HL-60 (cell line): ENCODE measurements at regions not wholly inside any gene's neighbourhood (a gene's known extent, or its start where the extent isn't known, plus 50 kb on each side); places are given as distances from the start of the nearest gene placed in this dataset.

Source experiments
- DNase-seq, 2 experiments: peaks; one replicate each; pipeline ENCODE4 v3.0.0-alpha.2; 2010 to 2020; ENCODE audit warnings: low read depth in 1 of 2, low spot score in 1 of 2
- H3K27ac ChIP-seq: fragments of 250-450 bp; sonication (Bioruptor Pico); replicated peaks from 2 replicates; pipeline ENCODE4 v1.5.1; 2020; ENCODE audit warnings: mild to moderate bottlenecking, moderate library complexity
- H3K27me3 ChIP-seq: fragments of 250-450 bp; sonication (Bioruptor Pico); 2 replicates; pipeline ENCODE4 v1.5.1; 2021; ENCODE audit warnings: mild to moderate bottlenecking, moderate library complexity; ENCODE audit not compliant: insufficient read depth, poor library complexity, severe bottlenecking
- H3K4me3 ChIP-seq: replicated peaks from 2 replicates; pipeline ENCODE4 v1.5.1; 2011; ENCODE audit warnings: mild to moderate bottlenecking, control low read depth, low read length; ENCODE audit not compliant: insufficient read depth
- CTCF ChIP-seq: IDR thresholded peaks from one replicate; pipeline ENCODE4 v1.5.1; 2011; ENCODE audit warnings: low read length, control low read depth, inconsistent platforms; ENCODE audit not compliant: insufficient read depth
- GABPA ChIP-seq: IDR thresholded peaks from 2 replicates; pipeline ENCODE4 v1.6.1; 2012; ENCODE audit warnings: low read depth
- POLR2AphosphoS5 ChIP-seq: IDR thresholded peaks from 2 replicates; pipeline ENCODE4 v1.6.1; 2012; ENCODE audit warnings: low read depth
- REST ChIP-seq: IDR thresholded peaks from 2 replicates; pipeline ENCODE4 v1.6.1; 2012; ENCODE audit warnings: low read depth; ENCODE audit not compliant: insufficient replicate concordance
- SPI1 ChIP-seq: IDR thresholded peaks from 2 replicates; pipeline ENCODE4 v1.6.1; 2012; ENCODE audit warnings: low read depth, mild to moderate bottlenecking, borderline replicate concordance

GRCh38 chr6:166834049-166834448 is 122.3 kb downstream of the RNASET2 start:
- no peak for DNase-seq
- Histone ChIP-seq H3K27me3 (no peaks in the 10 kb centered on the region), H3K4me3 (no peak overlapping the region), H3K27ac (no peak overlapping the region)
- TF ChIP-seq SPI1 (no peak), POLR2AphosphoS5 (no peak), REST (no peak), GABPA (no peak), CTCF (no peak)

GRCh38 chr6:166830891-166831363 is 125.4 kb downstream of the RNASET2 start:
- no peak for DNase-seq
- no peaks in the 10 kb centered on the region for H3K27me3 ChIP-seq
- TF ChIP-seq REST = no peak
- no peak for TF ChIP-seq GABPA
- no peak for TF ChIP-seq POLR2AphosphoS5
- TF ChIP-seq SPI1 = no peak
- TF ChIP-seq CTCF = no peak
- no peak overlapping the region for H3K27ac ChIP-seq
- no peak overlapping the region for H3K4me3 ChIP-seq

- Histone ChIP-seq H3K27me3 (no peaks in the 10 kb centered on the region), H3K4me3 (no peak overlapping the region), H3K27ac (no peak overlapping the region)
- DNase-seq = peak; percentile 47 to 59
- TF ChIP-seq POLR2AphosphoS5 (no peak), CTCF (no peak), GABPA (no peak), SPI1 (peak; percentile 94)
Observed at GRCh38 chr6:166830185-166830890, 126.0 kb downstream of the RNASET2 start.

- no peak for TF ChIP-seq SPI1
- TF ChIP-seq CTCF = no peak
- TF ChIP-seq POLR2AphosphoS5 = no peak
- TF ChIP-seq GABPA = no peak
- TF ChIP-seq REST = no peak
- Histone ChIP-seq H3K27ac (no peak overlapping the region), H3K4me3 (no peak overlapping the region), H3K27me3 (no peaks in the 10 kb centered on the region)
- no peak for DNase-seq
Observed at GRCh38 chr6:166826264-166826663, 130.1 kb downstream of the RNASET2 start.
